PC-3 (cell line): ENCODE measurements at regions not wholly inside any gene's neighbourhood (a gene's known extent, or its start where the extent isn't known, plus 50 kb on each side); places are given as distances from the start of the nearest gene placed in this dataset.

ENCODE experiments used
- ATAC-seq: fragments of 200-7000 bp; cut with Tn5 transposase; 2 replicates; pipeline ENCODE4 v1.9.1; 2020; ENCODE audit warnings: mild to moderate bottlenecking, moderate library complexity
- BruUV-seq: library from RNA; stranded (reverse); fragments of 400-500 nt; replicated peaks from 2 replicates; lab custom pipeline; 2021; lab: Mats Ljungman, UMichigan
- CTCF ChIA-PET: fragments of 300-600 bp; sonication (Branson Sonifier 250); formaldehyde crosslinking; loops from one replicate; lab custom pipeline; 2022; ENCODE audit warnings: antibody characterized with exemption; lab: Charles Lee
- POLR2A ChIA-PET: fragments of 300-600 bp; sonication (Branson Sonifier 250); formaldehyde crosslinking; loops from one replicate; lab custom pipeline; 2022; ENCODE audit warnings: antibody characterized with exemption; ENCODE audit not compliant: unreplicated experiment; lab: Charles Lee
- DNase-seq: peaks from one replicate; pipeline ENCODE4 v3.0.0-alpha.2; 2015
- H2AFZ ChIP-seq: fragments of 300-600 bp; sonication (generic); 2 replicates; pipeline ENCODE4 v1.6.0; 2016; ENCODE audit warnings: antibody characterized with exemption, low read length
- H3F3A ChIP-seq: fragments of 300-600 bp; sonication (generic); one replicate; pipeline ENCODE4 v1.6.0; 2017; ENCODE audit warnings: antibody characterized with exemption, low read length, control low read depth, mild to moderate bottlenecking; ENCODE audit not compliant: unreplicated experiment
- H3K27ac ChIP-seq: fragments of 300-600 bp; sonication (generic); 2 replicates; pipeline ENCODE4 v1.5.1; 2016; ENCODE audit warnings: mild to moderate bottlenecking, low read length
- H3K27me3 ChIP-seq: fragments of 300-600 bp; sonication (generic); 2 replicates; pipeline ENCODE4 v1.6.1; 2016; ENCODE audit warnings: low read length, mixed read lengths
- H3K36me3 ChIP-seq: fragments of 300-600 bp; sonication (generic); 2 replicates; pipeline ENCODE4 v1.6.1; 2016; ENCODE audit warnings: low read depth, mixed run types, low read length, mixed read lengths
- H3K4me1 ChIP-seq: fragments of 300-600 bp; sonication (generic); 2 replicates; pipeline ENCODE4 v1.5.1; 2016; ENCODE audit warnings: low read length; ENCODE audit not compliant: insufficient read depth
- H3K4me2 ChIP-seq: fragments of 300-600 bp; sonication (generic); 2 replicates; pipeline ENCODE4 v1.6.0; 2016; ENCODE audit warnings: low read length
- H3K4me3 ChIP-seq: fragments of 300-600 bp; sonication (generic); 2 replicates; pipeline ENCODE4 v1.5.1; 2016; ENCODE audit warnings: mild to moderate bottlenecking, low read length, mixed read lengths
- H3K79me2 ChIP-seq: fragments of 300-600 bp; sonication (generic); 2 replicates; pipeline ENCODE4 v1.6.1; 2017; ENCODE audit warnings: low read length, mixed read lengths
- H3K9ac ChIP-seq: fragments of 300-600 bp; sonication (generic); 2 replicates; pipeline ENCODE4 v1.6.0; 2016; ENCODE audit warnings: mild to moderate bottlenecking, low read length
- H3K9me2 ChIP-seq: fragments of 300-600 bp; sonication (generic); replicated peaks from 2 replicates; pipeline ENCODE4 v1.6.1; 2016; ENCODE audit warnings: mixed run types, low read length, mixed read lengths
- H3K9me3 ChIP-seq: fragments of 300-600 bp; sonication (generic); 2 replicates; pipeline ENCODE4 v1.6.1; 2016; ENCODE audit warnings: low read length, mixed read lengths
- H4K20me1 ChIP-seq: fragments of 300-600 bp; sonication (generic); 2 replicates; pipeline ENCODE4 v1.6.1; 2016; ENCODE audit warnings: low read length, mixed read lengths
- CTCF ChIP-seq: fragments of 300-600 bp; sonication (generic); conservative IDR thresholded peaks from 2 replicates; pipeline ENCODE4 v1.5.1; 2017; ENCODE audit warnings: antibody characterized with exemption, low read depth, mild to moderate bottlenecking, low read length
- EZH2 ChIP-seq: fragments of 300-600 bp; sonication (generic); IDR thresholded peaks from one replicate; pipeline ENCODE4 v1.6.1; 2017; ENCODE audit warnings: antibody characterized with exemption, mild to moderate bottlenecking, low read length; ENCODE audit not compliant: unreplicated experiment
- EZH2phosphoT487 ChIP-seq: fragments of 300-600 bp; sonication (generic); IDR thresholded peaks from 2 replicates; pipeline ENCODE4 v1.6.1; 2018; ENCODE audit warnings: mild to moderate bottlenecking, antibody characterized with exemption, low read length, borderline replicate concordance
- intact Hi-C: fragments of 100-400 bp; cut with micrococcal nuclease; formaldehyde crosslinking; loops from 2 replicates; pipeline ENCODE4 v1.9.0; 2023

GRCh38 chr3:16048435-16049318, 125.8 kb upstream of the GALNT15 start:
- peak; percentile 95 for TF ChIP-seq CTCF
- no peak for TF ChIP-seq EZH2phosphoT487
- no peaks in the 10 kb centered on the region for H3K9me2 ChIP-seq
- no peaks in the 10 kb centered on the region for H3K36me3 ChIP-seq
- H3K27ac ChIP-seq, result no peak overlapping the region
- POLR2A ChIA-PET, result no interaction called here
- CTCF ChIA-PET, result interaction anchor here (0.6 to 1.9 kb wide), 10 partner anchors 20 to 1550 kb away, joined by 3 to 23 read pairs (median 4); no protein-coding TSS in a partner anchor
- H3F3A ChIP-seq, result no peaks in the 10 kb centered on the region
- H3K27me3 ChIP-seq, result no peaks in the 10 kb centered on the region
- H3K4me3 ChIP-seq, result peak overlapping the region; percentile 28
- DNase-seq, result peak; percentile 83
- no peaks in the 10 kb centered on the region for H4K20me1 ChIP-seq
- no TSS peak for BruUV-seq
- H3K79me2 ChIP-seq, result no peaks in the 10 kb centered on the region
- peak overlapping the region; percentile 0; the same call in 1 of the 2 replicates for H2AFZ ChIP-seq
- H3K4me2 ChIP-seq, result peak overlapping the region; percentile 66
- no peaks in the 10 kb centered on the region for H3K9me3 ChIP-seq
- H3K4me1 ChIP-seq, result no peaks in the 10 kb centered on the region
- intact Hi-C loops, result loop anchor here (1.0 to 10.0 kb wide), 9 partner anchors 23 to 418 kb away; no protein-coding TSS in a partner anchor
- ATAC-seq, result peak; percentile 99
- H3K9ac ChIP-seq, result no peak overlapping the region

- no TSS peak for BruUV-seq
- no peaks in the 10 kb centered on the region for H3K27me3 ChIP-seq
- no peaks in the 10 kb centered on the region for H3K36me3 ChIP-seq
- H3K79me2 ChIP-seq, result no peaks in the 10 kb centered on the region
- TF ChIP-seq EZH2 (no peak), EZH2phosphoT487 (no peak), CTCF (no peak)
- H3K9me3 ChIP-seq, result no peaks in the 10 kb centered on the region
- no peaks in the 10 kb centered on the region for H4K20me1 ChIP-seq
- H3K4me1 ChIP-seq, result no peaks in the 10 kb centered on the region
- DNase-seq (no peak), ATAC-seq (no peak)
- H3K4me2 ChIP-seq, result no peak overlapping the region
- H3K9ac ChIP-seq, result no peak overlapping the region
- no peak overlapping the region for H3K27ac ChIP-seq
- ChIA-PET CTCF (interaction anchor here (0.6 to 1.2 kb wide), 2 partner anchors 10 to 90 kb away, joined by 3 to 6 read pairs; no protein-coding TSS in a partner anchor), POLR2A (interaction anchor here (0.6 to 0.7 kb wide), 2 partner anchors 9 to 215 kb away, joined by 3 to 9 read pairs; no protein-coding TSS in a partner anchor)
- H2AFZ ChIP-seq, result no peak overlapping the region
- no peak overlapping the region for H3K4me3 ChIP-seq
- intact Hi-C loops, result no loop called here
- no peaks in the 10 kb centered on the region for H3K9me2 ChIP-seq
- no peaks in the 10 kb centered on the region for H3F3A ChIP-seq
Observed at GRCh38 chr3:16050641-16051467, 123.6 kb upstream of the GALNT15 start.
